GM08714 (cell line): ENCODE measurements at regions not wholly inside any gene's neighbourhood (a gene's known extent, or its start where the extent isn't known, plus 50 kb on each side); places are given as distances from the start of the nearest gene placed in this dataset.

Experiments
- H3K4me3 ChIP-seq: fragments of 200-500 bp; sonication (Bioruptor generic); 2 replicates; pipeline ENCODE4 v1.5.1; 2014; ENCODE audit warnings: mild to moderate bottlenecking, low read length, inconsistent platforms
- ZNF274 ChIP-seq: IDR thresholded peaks from 2 replicates; pipeline ENCODE4 v1.6.1; 2012; ENCODE audit warnings: mild to moderate bottlenecking, low read depth, low read length

DNA sequence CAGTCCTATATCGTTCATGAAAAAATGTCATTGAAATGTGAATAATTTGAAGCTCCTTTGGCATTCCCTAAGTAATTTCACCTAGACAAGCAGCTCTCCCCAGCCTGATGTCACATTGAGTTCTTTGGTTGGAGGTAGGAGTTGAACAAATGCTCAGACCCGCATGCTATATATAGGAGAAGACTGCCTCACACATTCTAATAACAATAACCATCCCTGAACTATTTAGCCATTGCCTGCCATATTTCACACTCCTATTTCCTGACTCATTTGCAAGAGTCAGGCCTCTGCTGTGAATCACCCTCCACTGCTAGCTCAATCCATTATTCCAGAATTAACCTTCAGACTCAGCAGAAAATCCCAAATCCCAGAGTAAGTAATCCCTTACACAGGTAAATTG lies 256.6 kb upstream of the ACVR2A start:
- H3K4me3 ChIP-seq: no peak overlapping the region
- no peak for TF ChIP-seq ZNF274

DNA sequence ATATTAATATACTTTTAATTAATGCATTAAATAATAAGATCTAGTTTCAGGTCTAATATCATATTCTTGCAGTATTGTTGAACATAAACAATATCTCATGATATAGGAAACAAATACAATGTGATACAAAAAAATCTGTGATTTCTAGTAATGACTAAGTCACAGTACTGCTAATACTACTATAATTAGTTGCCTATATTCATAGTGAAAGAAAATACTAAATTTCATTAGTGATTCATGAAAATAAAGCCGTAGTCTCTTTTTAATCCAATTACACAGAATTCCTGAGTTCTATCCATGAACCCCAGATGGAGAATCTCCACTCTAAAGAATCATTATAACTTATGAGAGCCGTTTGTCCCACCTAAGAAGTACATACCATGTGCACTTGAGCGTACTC lies 266.3 kb upstream of the ACVR2A start:
- no peak overlapping the region for H3K4me3 ChIP-seq
- TF ChIP-seq ZNF274: no peak

DNA sequence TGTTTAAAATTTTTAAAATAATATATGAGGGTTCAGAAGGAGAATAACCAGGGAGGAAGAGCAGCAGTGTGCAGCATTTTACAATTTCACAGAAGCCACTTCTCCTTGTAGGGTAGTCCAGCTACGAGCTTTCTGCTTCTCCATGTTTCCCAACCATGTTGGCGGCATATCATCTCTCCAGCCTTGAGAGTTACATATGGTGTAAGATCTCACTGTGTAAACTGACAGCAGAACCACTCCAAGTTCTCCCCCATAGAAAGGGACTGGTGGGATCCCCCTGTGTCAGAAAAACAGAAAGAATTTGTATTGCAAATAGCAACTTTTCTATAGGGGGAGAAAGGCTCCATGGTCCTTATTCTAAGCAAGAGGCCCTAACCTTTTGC lies 266.8 kb upstream of the ACVR2A start:
- no peak for TF ChIP-seq ZNF274

DNA sequence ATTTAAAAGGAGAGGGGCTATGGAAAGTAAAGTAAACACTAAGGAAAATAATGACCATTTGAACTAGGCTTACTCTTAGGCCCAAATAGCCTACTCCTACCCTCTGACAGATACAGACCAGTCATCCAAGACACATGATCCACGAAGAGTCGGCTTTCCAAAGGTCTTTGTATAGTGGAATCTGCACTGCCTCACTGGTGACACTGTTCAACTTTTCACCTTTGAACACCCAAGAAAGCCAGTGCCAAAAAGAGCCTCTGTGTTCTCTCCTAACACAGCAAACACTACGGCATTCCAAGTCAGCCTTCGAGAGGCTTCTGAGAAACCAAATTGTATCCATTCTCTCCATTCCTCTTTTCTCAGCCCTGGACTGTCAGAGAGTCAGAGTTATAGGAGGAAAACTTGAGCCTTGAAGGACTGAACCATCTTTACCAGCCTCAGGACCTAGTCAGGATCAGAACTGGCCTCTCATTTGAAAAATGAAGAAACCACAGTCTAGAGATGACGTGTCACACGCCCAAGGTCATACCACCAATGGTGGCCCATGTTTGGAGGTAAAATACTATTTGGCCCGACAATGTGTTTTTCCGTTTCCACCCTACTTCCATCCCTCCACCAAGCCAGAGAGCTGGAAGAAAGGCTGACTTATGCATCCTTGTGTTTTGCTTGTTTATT lies 267.4 kb upstream of the ACVR2A start:
- no peak overlapping the region for H3K4me3 ChIP-seq

More for the DNA sequence above, 266.8 kb upstream of the ACVR2A start:
- no peak overlapping the region for H3K4me3 ChIP-seq

DNA sequence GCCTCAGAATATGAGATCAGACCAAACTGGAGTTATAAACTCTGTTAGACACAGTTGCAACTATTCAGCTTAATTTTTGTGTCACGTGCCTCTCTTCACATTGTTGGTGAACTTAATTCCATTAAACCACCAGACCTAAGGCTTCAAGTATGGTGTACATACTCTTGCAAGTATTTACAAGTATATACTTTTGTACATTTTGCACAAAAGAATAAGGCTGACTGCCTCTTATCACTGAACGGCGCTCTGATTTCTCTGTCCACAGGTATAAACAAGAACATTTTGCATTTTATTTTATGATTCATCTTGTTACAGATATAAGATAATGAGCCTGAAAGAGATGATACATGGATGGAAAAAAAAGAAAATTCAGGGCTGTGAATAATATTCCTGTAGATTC lies 269.7 kb upstream of the ACVR2A start:
- TF ChIP-seq ZNF274: no peak

More for the DNA sequence above, 267.4 kb upstream of the ACVR2A start:
- TF ChIP-seq ZNF274: no peak

DNA sequence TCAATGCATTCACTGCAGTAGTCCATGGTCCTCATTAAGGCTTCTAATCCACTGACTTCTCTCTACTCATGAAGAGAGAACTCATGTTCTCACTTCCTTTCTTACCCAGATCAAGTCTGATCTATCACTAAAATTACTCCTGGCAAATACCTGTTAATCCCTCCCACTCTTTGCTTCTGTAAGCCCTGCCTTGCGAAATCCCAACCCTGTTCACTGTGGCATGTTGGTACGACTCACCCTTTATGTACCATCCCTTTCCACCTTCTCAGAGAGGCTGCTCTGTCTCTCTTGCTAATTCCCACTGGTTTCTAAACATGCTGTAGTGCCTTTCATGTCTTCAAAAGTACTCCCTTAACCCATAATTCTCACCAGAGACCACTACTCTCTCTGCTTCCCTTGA lies 272.2 kb upstream of the ACVR2A start:
- TF ChIP-seq ZNF274: no peak
- H3K4me3 ChIP-seq: no peak overlapping the region

More for the DNA sequence above, 269.7 kb upstream of the ACVR2A start:
- no peak overlapping the region for H3K4me3 ChIP-seq

DNA sequence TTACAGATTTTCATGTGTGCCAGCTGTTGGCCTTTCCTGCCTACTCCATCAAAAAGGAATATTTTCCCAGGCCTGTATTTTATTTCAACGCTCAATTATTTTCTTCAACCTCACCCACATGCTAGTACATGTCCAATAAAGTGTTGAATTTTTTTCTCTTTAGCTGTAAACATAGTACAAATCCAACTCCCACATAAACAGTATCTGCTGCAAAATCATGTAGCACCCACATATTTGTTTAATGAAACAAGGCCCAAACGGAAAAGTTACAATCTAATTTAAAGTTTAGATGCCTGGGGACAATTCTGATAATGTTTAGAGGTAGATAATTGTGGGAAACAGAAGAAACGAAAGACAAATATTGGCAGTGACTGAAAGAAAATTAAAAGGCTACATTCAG lies 275.4 kb upstream of the ACVR2A start:
- H3K4me3 ChIP-seq: no peak overlapping the region
- no peak for TF ChIP-seq ZNF274

DNA sequence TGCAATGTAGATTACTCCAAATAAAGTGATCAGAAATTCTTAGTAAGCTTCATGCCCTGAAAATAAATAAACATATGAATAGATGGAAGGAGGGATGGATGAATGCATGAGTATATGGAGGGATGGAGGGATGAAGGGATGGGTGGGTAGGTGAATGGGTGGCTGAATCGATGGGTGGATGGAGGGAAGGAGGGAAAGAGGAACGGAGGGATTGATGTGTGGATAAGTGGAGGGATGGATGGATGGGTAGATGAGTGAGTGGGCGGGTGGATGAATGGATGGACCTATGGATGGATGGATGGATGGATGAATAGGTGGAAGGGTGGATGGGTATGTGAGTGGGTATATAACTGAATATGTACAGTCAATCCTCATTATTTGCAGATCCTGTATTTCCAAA lies 276.7 kb upstream of the ACVR2A start:
- no peak for TF ChIP-seq ZNF274

DNA sequence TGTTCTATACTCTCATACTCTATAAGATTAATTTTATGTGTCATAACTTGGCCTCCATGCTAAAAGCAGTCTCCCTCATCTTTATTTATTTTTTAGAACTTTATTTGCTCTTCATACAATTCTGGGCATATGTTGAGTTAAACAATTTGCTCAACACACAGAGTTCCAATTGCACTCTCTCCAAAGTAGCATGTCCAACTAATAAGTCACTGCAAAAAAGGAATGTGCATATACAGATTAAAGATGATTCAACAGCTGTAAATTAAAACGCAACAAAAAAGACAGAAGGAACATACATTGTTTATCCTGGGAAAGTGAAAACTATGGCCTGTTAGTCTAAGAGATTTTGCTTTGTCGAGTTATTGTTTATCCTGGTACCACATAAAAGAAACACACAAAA lies 277.7 kb upstream of the ACVR2A start:
- no peak overlapping the region for H3K4me3 ChIP-seq
- no peak for TF ChIP-seq ZNF274

More for the DNA sequence above, 276.7 kb upstream of the ACVR2A start:
- no peak overlapping the region for H3K4me3 ChIP-seq

DNA sequence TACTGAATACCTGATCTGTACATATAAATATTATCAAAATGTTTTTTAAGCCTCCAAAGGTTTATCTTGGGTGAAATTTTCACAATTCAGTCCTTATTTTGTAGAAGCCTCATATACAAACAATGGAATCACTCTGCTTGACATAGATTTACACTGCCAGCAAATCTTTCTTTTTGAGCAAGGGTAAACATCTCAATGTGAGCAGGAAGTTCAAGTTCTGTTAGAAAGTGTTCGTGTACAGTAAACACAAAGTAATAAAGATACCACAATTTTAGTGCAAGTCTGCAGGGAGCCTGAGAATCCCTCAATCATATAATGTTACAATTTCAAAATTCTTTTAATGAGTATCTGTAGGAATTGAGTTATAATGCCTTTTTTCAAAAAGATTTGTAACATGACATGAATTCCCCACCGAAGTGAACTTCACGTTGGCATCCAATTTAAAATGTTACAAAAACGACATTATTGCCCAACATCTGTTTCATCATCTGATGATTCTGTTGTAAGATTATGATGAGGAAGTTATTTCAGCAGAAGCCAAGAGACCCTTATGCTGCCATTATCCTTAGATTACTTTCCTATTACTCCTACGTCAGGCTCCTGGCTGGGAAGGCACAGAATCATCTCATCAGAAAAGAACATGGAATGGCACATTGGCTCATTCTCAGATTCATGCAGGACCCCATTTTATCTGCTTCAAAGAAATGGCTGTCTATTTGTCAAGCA lies 283.9 kb upstream of the ACVR2A start:
- H3K4me3 ChIP-seq: no peak overlapping the region
- TF ChIP-seq ZNF274: no peak

DNA sequence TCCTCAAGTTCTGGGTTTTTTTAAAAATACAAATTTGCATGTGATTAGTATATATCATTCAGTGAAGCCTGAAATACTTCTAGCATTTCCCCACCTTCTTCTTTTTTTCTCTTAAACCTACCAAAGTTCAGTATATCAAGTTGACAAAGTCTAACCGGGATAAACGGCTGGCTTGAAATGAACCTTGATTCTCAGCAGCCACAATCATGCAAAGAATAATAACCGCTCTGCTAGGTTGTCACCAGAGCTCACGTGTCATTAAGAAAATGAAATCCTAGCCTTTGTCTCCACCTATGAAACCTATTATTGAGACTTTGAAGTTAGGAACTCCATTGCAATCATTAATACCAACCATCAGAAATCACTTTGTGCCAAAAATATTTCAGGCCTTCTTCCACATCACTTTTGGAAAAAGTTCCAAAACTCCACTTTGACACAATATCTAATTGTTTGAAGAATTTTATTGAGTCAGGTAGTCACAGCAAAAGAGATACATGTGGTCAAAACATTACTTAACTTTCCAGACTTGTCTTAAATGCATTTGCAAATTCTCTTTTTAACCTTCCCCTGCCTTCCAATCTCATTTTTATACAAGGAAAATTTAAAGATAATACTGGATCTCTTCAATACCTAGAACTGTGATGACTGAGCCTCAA lies 285.6 kb upstream of the ACVR2A start:
- no peak for TF ChIP-seq ZNF274
- no peak overlapping the region for H3K4me3 ChIP-seq

DNA sequence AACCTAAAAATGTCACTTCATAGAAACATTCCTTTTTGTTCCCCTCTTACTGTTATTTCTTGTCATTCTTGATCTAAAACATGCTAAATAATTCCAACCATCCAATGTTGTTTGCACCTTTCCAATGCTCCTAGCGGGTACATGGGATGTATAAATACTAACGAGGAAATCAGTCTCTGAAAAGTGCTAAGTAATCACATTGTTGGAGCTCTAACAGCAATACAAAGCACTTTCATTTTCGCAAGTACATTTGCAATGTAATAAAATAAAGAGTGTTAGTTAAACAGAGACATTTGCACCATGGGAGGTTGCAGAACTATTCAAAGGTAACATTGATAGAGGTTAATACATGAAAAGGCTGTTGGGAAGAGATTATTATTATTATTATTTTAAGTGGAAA lies 286.2 kb upstream of the ACVR2A start:
- no peak for TF ChIP-seq ZNF274
- no peak overlapping the region for H3K4me3 ChIP-seq

DNA sequence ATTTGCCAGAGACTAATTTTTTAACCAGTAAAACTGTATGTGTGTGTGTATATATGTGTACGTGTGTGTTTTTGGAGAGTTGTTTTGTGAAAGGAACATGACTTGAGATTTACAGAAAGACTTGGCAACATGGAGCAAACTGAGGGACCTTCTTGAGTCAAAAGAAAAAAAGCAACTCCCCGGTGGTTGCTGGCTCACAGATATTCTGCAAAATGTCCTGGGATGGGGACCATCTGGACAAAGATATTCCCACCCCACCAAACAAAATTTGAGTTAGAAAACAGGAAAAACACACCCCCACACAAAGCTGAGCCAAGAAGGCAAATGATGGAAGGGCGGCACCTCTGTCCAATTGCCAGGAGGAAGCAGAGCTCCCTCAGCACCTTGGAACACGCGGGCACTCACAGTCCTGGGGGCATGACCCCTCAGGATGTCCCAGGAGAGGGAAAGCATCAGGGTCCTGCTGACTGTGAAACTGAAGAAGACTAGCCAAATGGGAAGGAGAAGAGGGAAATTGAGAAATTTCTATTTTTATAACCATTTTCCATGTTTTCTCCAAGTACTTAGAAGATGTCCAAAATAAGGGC lies 290.2 kb upstream of the ACVR2A start:
- TF ChIP-seq ZNF274: no peak
- no peak overlapping the region for H3K4me3 ChIP-seq

DNA sequence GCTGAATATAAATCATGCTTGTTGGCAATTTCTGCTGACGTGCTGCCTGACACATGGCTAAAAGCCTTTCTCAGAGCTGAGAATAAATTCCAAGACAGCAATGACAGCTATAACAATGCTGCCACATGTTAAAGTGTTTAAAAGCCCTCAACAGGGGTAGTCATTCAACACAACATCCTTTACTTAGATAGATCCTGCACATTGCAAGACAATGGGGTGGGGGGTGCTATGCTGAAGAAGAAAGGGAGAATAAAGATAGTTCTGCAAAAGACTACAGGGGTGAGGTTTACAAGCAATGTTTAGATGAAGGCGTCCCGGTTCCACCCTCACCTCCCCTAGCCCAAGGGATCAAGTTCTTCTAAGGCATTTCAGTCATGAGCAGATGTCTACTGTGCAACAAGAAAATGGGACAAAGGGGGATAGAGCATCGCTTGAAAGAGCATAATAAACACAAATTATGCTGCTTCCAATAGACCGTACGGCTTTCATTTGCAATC lies 291.0 kb upstream of the ACVR2A start:
- no peak for TF ChIP-seq ZNF274
- no peak overlapping the region for H3K4me3 ChIP-seq
